Upper lobe of left lung (tissue), 4 donors: ENCODE measurements at regions not wholly inside any gene's neighbourhood (a gene's known extent, or its start where the extent isn't known, plus 50 kb on each side); places are given as distances from the start of the nearest gene placed in this dataset.

ENCODE experiments used
- CTCF ChIP-seq, 6 experiments: fragments of 450-650 bp in 4 of 6; fragments of 200-600 bp in 2 of 6; sonication (generic) in 2 of 6; IDR thresholded peaks; one replicate each; pipeline ENCODE4 v1.5.1; 2016 to 2019; ENCODE audit warnings: antibody characterized with exemption in 6 of 6
- EP300 ChIP-seq, 4 donors: sonication (generic); formaldehyde crosslinking; IDR thresholded peaks; one replicate each; pipeline ENCODE4 v1.5.1; 2017; ENCODE audit warnings: antibody characterized with exemption in 4 of 4, control low read depth in 2 of 4
- POLR2A ChIP-seq, 4 donors: fragments of 450-650 bp; IDR thresholded peaks; one replicate each; pipeline ENCODE4 v1.5.1; 2016 to 2017; ENCODE audit warnings: antibody characterized with exemption in 4 of 4, mild to moderate bottlenecking in 2 of 4
- POLR2AphosphoS5 ChIP-seq, 2 donors: sonication (generic); formaldehyde crosslinking; IDR thresholded peaks; one replicate each; pipeline ENCODE4 v1.5.1; 2017; ENCODE audit warnings: antibody characterized with exemption in 2 of 2

GRCh38 chr11:100419518-100419917 is 267.6 kb upstream of the ARHGAP42 start:
- TF ChIP-seq CTCF (IDR thresholded peaks at IDR 0.05) = no peak
- no peak for TF ChIP-seq POLR2A (IDR thresholded peaks at IDR 0.05)
- no peak for TF ChIP-seq POLR2AphosphoS5 (IDR thresholded peaks at IDR 0.05)
- no peak for TF ChIP-seq EP300 (IDR thresholded peaks at IDR 0.05)
